GM12878 (cell line): ENCODE measurements at regions not wholly inside any gene's neighbourhood (a gene's known extent, or its start where the extent isn't known, plus 50 kb on each side); places are given as distances from the start of the nearest gene placed in this dataset.

ENCODE experiments used
- ATAC-seq: fragments of 200-7000 bp; cut with Tn5 transposase; 3 replicates; pipeline ENCODE4 v1.9.1; 2020; ENCODE audit warnings: mild to moderate bottlenecking, moderate library complexity
- BruUV-seq: library from RNA; stranded (reverse); fragments of 400-500 nt; replicated peaks from 2 replicates; lab custom pipeline; 2021; lab: Mats Ljungman, UMichigan
- CTCF ChIA-PET: fragments of 300-600 bp; sonication (Branson Sonifier 250); formaldehyde crosslinking; extraction: SDS; loops from one replicate; lab custom pipeline; 2021; ENCODE audit warnings: inconsistent platforms; lab: Yijun Ruan, JAX
- POLR2A ChIA-PET: fragments of 350-600 bp; formaldehyde crosslinking; extraction: SDS; loops from one replicate; lab custom pipeline; 2021; ENCODE audit warnings: inconsistent platforms; lab: Charles Lee
- RAD21 ChIA-PET: fragments of 300-600 bp; sonication (Branson Sonifier 250); formaldehyde crosslinking; loops from one replicate; lab custom pipeline; 2023; ENCODE audit warnings: antibody characterized with exemption; ENCODE audit not compliant: unreplicated experiment; lab: Charles Lee
- SMC1A ChIA-PET: fragments of 300-600 bp; sonication (Branson Sonifier 250); formaldehyde crosslinking; loops from one replicate; lab custom pipeline; 2023; ENCODE audit not compliant: unreplicated experiment, uncharacterized antibody; lab: Charles Lee
- DNase-seq: peaks from one replicate; pipeline ENCODE4 v3.0.0-alpha.2; 2011; ENCODE audit warnings: low read depth, low spot score
- FAIRE-seq: peaks from 3 replicates; lab custom pipeline; 2011; peaks lifted over from hg19 to GRCh38; lab: Jason Lieb, UNC
- H2AFZ ChIP-seq: 2 replicates; pipeline ENCODE4 v1.6.0; 2011; ENCODE audit warnings: low read depth, low read length, control low read depth; ENCODE audit not compliant: control insufficient read depth
- H3K27ac ChIP-seq: 2 replicates; pipeline ENCODE4 v1.5.1; 2011; ENCODE audit warnings: control low read depth; ENCODE audit not compliant: control insufficient read depth, insufficient read depth
- H3K27me3 ChIP-seq, 2 experiments: replicated peaks in 1 of 2; 2 replicates each; pipeline versions ENCODE4 v1.6.0 to v1.6.1; 2011; ENCODE audit warnings: low read length in 1 of 2; ENCODE audit not compliant: control insufficient read depth in 2 of 2, insufficient read depth in 2 of 2
- H3K36me3 ChIP-seq, 2 experiments: 2 replicates each; pipeline ENCODE4 v1.5.1; 2011; ENCODE audit warnings: low read length in 1 of 2; ENCODE audit not compliant: control insufficient read depth in 2 of 2, insufficient read depth in 2 of 2
- H3K4me1 ChIP-seq: 2 replicates; pipeline ENCODE4 v1.6.1; 2011; ENCODE audit warnings: mild to moderate bottlenecking, low read length, moderate library complexity, mixed read lengths; ENCODE audit not compliant: control insufficient read depth, insufficient read depth
- H3K4me2 ChIP-seq: 2 replicates; pipeline ENCODE4 v1.6.0; 2011; ENCODE audit warnings: control low read depth; ENCODE audit not compliant: control insufficient read depth, insufficient read depth
- H3K4me3 ChIP-seq: fragments of 200-600 bp; sonication (generic); 2 replicates; pipeline ENCODE4 v1.5.1; 2016
- H3K79me2 ChIP-seq: 2 replicates; pipeline ENCODE4 v1.6.0; 2011; ENCODE audit warnings: low read length; ENCODE audit not compliant: control insufficient read depth, insufficient read depth
- H3K9ac ChIP-seq: 2 replicates; pipeline ENCODE4 v1.8.0; 2011; ENCODE audit warnings: low read length, control low read depth, mixed read lengths; ENCODE audit not compliant: control insufficient read depth, insufficient read depth
- H3K9me3 ChIP-seq: replicated peaks from 3 replicates; pipeline ENCODE4 v1.5.1; 2011; ENCODE audit warnings: mild to moderate bottlenecking, low read length; ENCODE audit not compliant: control insufficient read depth, insufficient read depth
- H4K20me1 ChIP-seq: 2 replicates; pipeline ENCODE4 v1.6.0; 2011; ENCODE audit not compliant: control insufficient read depth, insufficient read depth
- CBFB ChIP-seq: IDR thresholded peaks from 2 replicates; pipeline ENCODE4 v1.6.1; 2016; ENCODE audit warnings: antibody characterized with exemption, low read depth
- CTCF ChIP-seq, 3 experiments: IDR thresholded peaks in 2 of 3; conservative IDR thresholded peaks in 1 of 3; 2 replicates each; pipeline ENCODE4 v1.5.1; 2011; ENCODE audit warnings: low read depth in 3 of 3, low read length in 3 of 3, mild to moderate bottlenecking in 3 of 3, control low read depth in 2 of 3, moderate library complexity in 2 of 3, inconsistent platforms in 1 of 3, mixed read lengths in 1 of 3; ENCODE audit not compliant: control insufficient read depth in 2 of 3, insufficient read depth in 1 of 3; ENCODE audit errors: extremely low read depth in 1 of 3
- DPF2 ChIP-seq: fragments of 450-650 bp; IDR thresholded peaks from 2 replicates; pipeline ENCODE4 v1.6.1; 2017; ENCODE audit warnings: mild to moderate bottlenecking
- MTA2 ChIP-seq: fragments of 450-650 bp; IDR thresholded peaks from 2 replicates; pipeline ENCODE4 v1.6.1; 2016; ENCODE audit warnings: low read depth, mild to moderate bottlenecking, moderate library complexity
- NFIC ChIP-seq: IDR thresholded peaks from 2 replicates; pipeline ENCODE4 v1.6.1; 2012; ENCODE audit warnings: low read depth, mild to moderate bottlenecking, inconsistent platforms, low read length, moderate library complexity
- NKRF ChIP-seq: fragments of 450-650 bp; conservative IDR thresholded peaks from 2 replicates; pipeline ENCODE4 v1.6.1; 2017; ENCODE audit warnings: mild to moderate bottlenecking, moderate library complexity
- POU2F2 ChIP-seq: IDR thresholded peaks from 3 replicates; pipeline ENCODE4 v1.6.1; 2011; ENCODE audit warnings: low read depth, mild to moderate bottlenecking, low read length, borderline replicate concordance
- SRF ChIP-seq, 2 experiments: IDR thresholded peaks; 2 replicates each; pipeline ENCODE4 v1.6.1; 2011; ENCODE audit warnings: low read depth in 2 of 2, low read length in 2 of 2, mild to moderate bottlenecking in 1 of 2, moderate library complexity in 1 of 2
- TAF1 ChIP-seq: IDR thresholded peaks from 2 replicates; pipeline ENCODE4 v1.6.1; 2011; ENCODE audit warnings: mild to moderate bottlenecking, low read depth, low read length, borderline replicate concordance
- ZNF274 ChIP-seq: IDR thresholded peaks from one replicate; pipeline ENCODE4 v1.8.0; 2011; ENCODE audit not compliant: insufficient read length, insufficient read depth
- ZNF622 ChIP-seq: fragments of 450-650 bp; IDR thresholded peaks from 2 replicates; pipeline ENCODE4 v1.6.1; 2017; ENCODE audit warnings: mild to moderate bottlenecking, inconsistent platforms
- WGBS: methylation state at CpG from one replicate; pipeline ENCODE4 v1.1.6; 2016; ENCODE audit warnings: low lambda C conversion rate; ENCODE audit not compliant: insufficient replicate concordance, insufficient coverage; ENCODE audit errors: missing lambda C conversion rate; 5-methylcytosine and 5-hydroxymethylcytosine counted together
- in situ Hi-C: fragments of 300-500 bp; cut with MboI; formaldehyde crosslinking; loops from 9 replicates; pipeline ENCODE4 v1.14.3; 2018; ENCODE audit warnings: mixed read lengths
- intact Hi-C: fragments of 100-400 bp; cut with micrococcal nuclease; formaldehyde crosslinking; loops from one replicate; pipeline ENCODE4 v1.14.2; 2022; ENCODE audit not compliant: unreplicated experiment
- TF ChIP-seq, protein P1 (sequence below): fragments of 150-350 bp; IDR thresholded peaks from 2 replicates; pipeline ENCODE4 v1.6.1; 2014; ENCODE audit warnings: mild to moderate bottlenecking, low read depth, low read length
- TF ChIP-seq, protein P2 (sequence below): IDR thresholded peaks from 2 replicates; pipeline ENCODE4 v1.6.1; 2012; ENCODE audit warnings: improper control_type of control experiment, low read depth, low read length; ENCODE audit not compliant: insufficient replicate concordance

DNA sequence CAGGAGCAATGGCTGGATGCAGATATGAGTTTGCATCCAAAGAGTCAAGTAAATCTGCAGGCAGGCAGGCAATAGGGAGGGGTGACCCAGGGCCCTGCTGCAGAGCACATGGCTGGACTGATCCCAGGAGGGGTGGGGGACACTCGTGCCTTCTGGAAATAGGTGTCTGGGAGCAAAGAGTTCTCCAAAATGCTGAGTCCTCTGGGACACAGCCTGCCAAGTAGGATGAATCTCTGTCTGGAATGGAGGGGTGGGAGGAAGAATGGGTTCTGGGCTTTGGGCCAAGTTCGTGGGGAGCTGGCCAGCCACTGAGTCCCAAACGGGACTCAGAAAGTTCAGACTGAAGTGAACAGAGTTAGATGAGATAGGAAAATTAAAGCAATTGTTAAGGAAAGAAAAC, 214.5 kb downstream of the MTHFS start:
- H3K79me2 ChIP-seq: no peaks in the 10 kb centered on the region
- no peak overlapping the region for H3K27ac ChIP-seq
- no peaks in the 10 kb centered on the region for H3K4me1 ChIP-seq
- no peaks in the 10 kb centered on the region for H3K9me3 ChIP-seq
- 25% methylated on average over 3 of the region's 3 CpGs for WGBS
- intact Hi-C loops (no loop called here), in situ Hi-C loops (no loop called here)
- ChIA-PET SMC1A (interaction anchor here (2.2 kb wide), 1 partner anchor 8 kb away, joined by 7 read pairs; no protein-coding TSS in a partner anchor), RAD21 (no interaction called here), CTCF (interaction anchor here (0.6 kb wide), 1 partner anchor 115 kb away, joined by 3 read pairs; no protein-coding TSS in a partner anchor), POLR2A (no interaction called here)
- no peak overlapping the region for H2AFZ ChIP-seq
- no peaks in the 10 kb centered on the region for H3K27me3 ChIP-seq
- no peaks in the 10 kb centered on the region for H3K36me3 ChIP-seq
- H3K4me2 ChIP-seq: no peak overlapping the region
- no peaks in the 10 kb centered on the region for H4K20me1 ChIP-seq
- ATAC-seq (no peak), DNase-seq (no peak), FAIRE-seq (no peak)
- TF ChIP-seq ZNF274: no peak
- no peak for TF ChIP-seq CBFB
- TF ChIP-seq NFIC: no peak
- TF ChIP-seq, protein P1, sequence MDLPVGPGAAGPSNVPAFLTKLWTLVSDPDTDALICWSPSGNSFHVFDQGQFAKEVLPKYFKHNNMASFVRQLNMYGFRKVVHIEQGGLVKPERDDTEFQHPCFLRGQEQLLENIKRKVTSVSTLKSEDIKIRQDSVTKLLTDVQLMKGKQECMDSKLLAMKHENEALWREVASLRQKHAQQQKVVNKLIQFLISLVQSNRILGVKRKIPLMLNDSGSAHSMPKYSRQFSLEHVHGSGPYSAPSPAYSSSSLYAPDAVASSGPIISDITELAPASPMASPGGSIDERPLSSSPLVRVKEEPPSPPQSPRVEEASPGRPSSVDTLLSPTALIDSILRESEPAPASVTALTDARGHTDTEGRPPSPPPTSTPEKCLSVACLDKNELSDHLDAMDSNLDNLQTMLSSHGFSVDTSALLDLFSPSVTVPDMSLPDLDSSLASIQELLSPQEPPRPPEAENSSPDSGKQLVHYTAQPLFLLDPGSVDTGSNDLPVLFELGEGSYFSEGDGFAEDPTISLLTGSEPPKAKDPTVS: no peak
- no peak for TF ChIP-seq MTA2
- TF ChIP-seq, protein P2, sequence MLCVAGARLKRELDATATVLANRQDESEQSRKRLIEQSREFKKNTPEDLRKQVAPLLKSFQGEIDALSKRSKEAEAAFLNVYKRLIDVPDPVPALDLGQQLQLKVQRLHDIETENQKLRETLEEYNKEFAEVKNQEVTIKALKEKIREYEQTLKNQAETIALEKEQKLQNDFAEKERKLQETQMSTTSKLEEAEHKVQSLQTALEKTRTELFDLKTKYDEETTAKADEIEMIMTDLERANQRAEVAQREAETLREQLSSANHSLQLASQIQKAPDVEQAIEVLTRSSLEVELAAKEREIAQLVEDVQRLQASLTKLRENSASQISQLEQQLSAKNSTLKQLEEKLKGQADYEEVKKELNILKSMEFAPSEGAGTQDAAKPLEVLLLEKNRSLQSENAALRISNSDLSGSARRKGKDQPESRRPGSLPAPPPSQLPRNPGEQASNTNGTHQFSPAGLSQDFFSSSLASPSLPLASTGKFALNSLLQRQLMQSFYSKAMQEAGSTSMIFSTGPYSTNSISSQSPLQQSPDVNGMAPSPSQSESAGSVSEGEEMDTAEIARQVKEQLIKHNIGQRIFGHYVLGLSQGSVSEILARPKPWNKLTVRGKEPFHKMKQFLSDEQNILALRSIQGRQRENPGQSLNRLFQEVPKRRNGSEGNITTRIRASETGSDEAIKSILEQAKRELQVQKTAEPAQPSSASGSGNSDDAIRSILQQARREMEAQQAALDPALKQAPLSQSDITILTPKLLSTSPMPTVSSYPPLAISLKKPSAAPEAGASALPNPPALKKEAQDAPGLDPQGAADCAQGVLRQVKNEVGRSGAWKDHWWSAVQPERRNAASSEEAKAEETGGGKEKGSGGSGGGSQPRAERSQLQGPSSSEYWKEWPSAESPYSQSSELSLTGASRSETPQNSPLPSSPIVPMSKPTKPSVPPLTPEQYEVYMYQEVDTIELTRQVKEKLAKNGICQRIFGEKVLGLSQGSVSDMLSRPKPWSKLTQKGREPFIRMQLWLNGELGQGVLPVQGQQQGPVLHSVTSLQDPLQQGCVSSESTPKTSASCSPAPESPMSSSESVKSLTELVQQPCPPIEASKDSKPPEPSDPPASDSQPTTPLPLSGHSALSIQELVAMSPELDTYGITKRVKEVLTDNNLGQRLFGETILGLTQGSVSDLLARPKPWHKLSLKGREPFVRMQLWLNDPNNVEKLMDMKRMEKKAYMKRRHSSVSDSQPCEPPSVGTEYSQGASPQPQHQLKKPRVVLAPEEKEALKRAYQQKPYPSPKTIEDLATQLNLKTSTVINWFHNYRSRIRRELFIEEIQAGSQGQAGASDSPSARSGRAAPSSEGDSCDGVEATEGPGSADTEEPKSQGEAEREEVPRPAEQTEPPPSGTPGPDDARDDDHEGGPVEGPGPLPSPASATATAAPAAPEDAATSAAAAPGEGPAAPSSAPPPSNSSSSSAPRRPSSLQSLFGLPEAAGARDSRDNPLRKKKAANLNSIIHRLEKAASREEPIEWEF: no peak
- TF ChIP-seq POU2F2: no peak
- no peak for TF ChIP-seq TAF1
- TF ChIP-seq SRF (IDR thresholded peaks at IDR 0.05; ENCODE audit: low read depth in 2 of 2, low read length in 2 of 2): no peak
- no peak for TF ChIP-seq CTCF (IDR thresholded peaks at IDR 0.05 in 2 of 3, conservative IDR thresholded peaks at IDR 0.05 in 1 of 3; ENCODE audit: control insufficient read depth in 2 of 3, extremely low read depth in 1 of 3, insufficient read depth in 1 of 3, low read depth in 3 of 3, low read length in 3 of 3)
- TF ChIP-seq ZNF622: no peak
- TF ChIP-seq NKRF: no peak
- TF ChIP-seq DPF2: no peak
- H3K4me3 ChIP-seq: no peak overlapping the region
- no TSS peak for BruUV-seq
- no peak overlapping the region for H3K9ac ChIP-seq
